DOHH2 (cell line): ENCODE measurements at regions not wholly inside any gene's neighbourhood (a gene's known extent, or its start where the extent isn't known, plus 50 kb on each side); places are given as distances from the start of the nearest gene placed in this dataset.

Experiments
- H3F3A ChIP-seq: fragments of 200-600 bp; sonication (generic), shearing (Covaris generic); 2 replicates; pipeline ENCODE4 v1.6.0; 2016; ENCODE audit warnings: antibody characterized with exemption, mild to moderate bottlenecking; ENCODE audit not compliant: control insufficient read depth, insufficient read depth
- H3K27ac ChIP-seq: fragments of 200-600 bp; sonication (generic); 2 replicates; pipeline ENCODE4 v1.5.1; 2014; ENCODE audit warnings: low read depth, mild to moderate bottlenecking, low read length, moderate library complexity
- H3K27me3 ChIP-seq: fragments of 200-600 bp; sonication (generic); 2 replicates; pipeline ENCODE4 v1.6.1; 2014; ENCODE audit warnings: mild to moderate bottlenecking, low read length, mixed read lengths; ENCODE audit not compliant: control insufficient read depth
- H3K36me3 ChIP-seq: fragments of 200-600 bp; sonication (generic); 2 replicates; pipeline ENCODE4 v1.6.1; 2014; ENCODE audit warnings: mild to moderate bottlenecking, low read length, moderate library complexity, mixed read lengths; ENCODE audit not compliant: control insufficient read depth
- H3K4me1 ChIP-seq: fragments of 200-600 bp; sonication (generic); 2 replicates; pipeline ENCODE4 v1.6.1; 2014; ENCODE audit warnings: mild to moderate bottlenecking, low read length, mixed read lengths; ENCODE audit not compliant: control insufficient read depth
- H3K4me2 ChIP-seq: fragments of 200-600 bp; sonication (generic); 2 replicates; pipeline ENCODE4 v1.6.0; 2014; ENCODE audit warnings: mild to moderate bottlenecking, low read length, moderate library complexity
- H3K4me3 ChIP-seq: fragments of 200-600 bp; sonication (generic); 2 replicates; pipeline ENCODE4 v1.5.1; 2014; ENCODE audit warnings: mild to moderate bottlenecking, low read length, mixed read lengths
- H3K79me2 ChIP-seq: fragments of 200-600 bp; sonication (generic); 2 replicates; pipeline ENCODE4 v1.6.1; 2014; ENCODE audit warnings: mild to moderate bottlenecking, low read length, mixed read lengths; ENCODE audit not compliant: control insufficient read depth
- H3K9me2 ChIP-seq: fragments of 200-600 bp; sonication (generic); replicated peaks from 2 replicates; pipeline ENCODE4 v1.6.1; 2014; ENCODE audit warnings: mild to moderate bottlenecking, low read length, mixed read lengths; ENCODE audit not compliant: control insufficient read depth
- H3K9me3 ChIP-seq: fragments of 200-600 bp; sonication (generic); 2 replicates; pipeline ENCODE4 v1.6.1; 2014; ENCODE audit warnings: antibody characterized with exemption, low read length, mixed read lengths; ENCODE audit not compliant: control insufficient read depth, insufficient read depth
- H4K20me1 ChIP-seq: fragments of 200-600 bp; sonication (generic); 2 replicates; pipeline ENCODE4 v1.6.0; 2014; ENCODE audit warnings: low read depth, mild to moderate bottlenecking, antibody characterized with exemption, low read length, moderate library complexity; ENCODE audit not compliant: control insufficient read depth, insufficient read depth
- EZH2phosphoT487 ChIP-seq: fragments of 200-600 bp; sonication (generic); IDR thresholded peaks from 2 replicates; pipeline ENCODE4 v1.6.1; 2017; ENCODE audit warnings: borderline replicate concordance, mild to moderate bottlenecking, antibody characterized with exemption, low read length, moderate library complexity, mixed read lengths
- TF ChIP-seq, protein P1 (sequence below): fragments of 200-600 bp; sonication (generic); IDR thresholded peaks from one replicate; pipeline ENCODE4 v1.5.1; 2014; ENCODE audit warnings: antibody characterized with exemption, mild to moderate bottlenecking, low read depth, low read length; ENCODE audit not compliant: poor library complexity, severe bottlenecking

DNA sequence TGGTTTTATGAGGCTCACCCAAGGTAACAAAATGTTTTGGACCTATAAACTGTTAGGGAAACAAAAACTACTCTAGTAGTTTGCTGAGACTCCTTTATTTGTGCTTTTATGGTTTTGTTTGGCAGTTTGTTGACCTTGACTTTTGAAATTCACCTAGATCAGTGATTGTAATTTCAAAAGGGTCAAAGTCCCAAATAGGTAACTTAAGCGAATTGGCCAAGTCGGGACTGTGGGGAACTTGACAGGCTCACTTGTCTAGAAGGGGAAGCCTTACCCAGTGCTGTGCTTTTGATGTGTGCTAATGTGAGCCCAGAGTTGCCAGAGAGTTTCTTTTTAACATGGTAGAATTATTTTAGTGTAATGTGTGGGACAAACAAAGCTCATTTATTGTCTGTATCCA lies 87.2 kb upstream of the SGCD start:
- TF ChIP-seq EZH2phosphoT487: no peak
- TF ChIP-seq, protein P1, sequence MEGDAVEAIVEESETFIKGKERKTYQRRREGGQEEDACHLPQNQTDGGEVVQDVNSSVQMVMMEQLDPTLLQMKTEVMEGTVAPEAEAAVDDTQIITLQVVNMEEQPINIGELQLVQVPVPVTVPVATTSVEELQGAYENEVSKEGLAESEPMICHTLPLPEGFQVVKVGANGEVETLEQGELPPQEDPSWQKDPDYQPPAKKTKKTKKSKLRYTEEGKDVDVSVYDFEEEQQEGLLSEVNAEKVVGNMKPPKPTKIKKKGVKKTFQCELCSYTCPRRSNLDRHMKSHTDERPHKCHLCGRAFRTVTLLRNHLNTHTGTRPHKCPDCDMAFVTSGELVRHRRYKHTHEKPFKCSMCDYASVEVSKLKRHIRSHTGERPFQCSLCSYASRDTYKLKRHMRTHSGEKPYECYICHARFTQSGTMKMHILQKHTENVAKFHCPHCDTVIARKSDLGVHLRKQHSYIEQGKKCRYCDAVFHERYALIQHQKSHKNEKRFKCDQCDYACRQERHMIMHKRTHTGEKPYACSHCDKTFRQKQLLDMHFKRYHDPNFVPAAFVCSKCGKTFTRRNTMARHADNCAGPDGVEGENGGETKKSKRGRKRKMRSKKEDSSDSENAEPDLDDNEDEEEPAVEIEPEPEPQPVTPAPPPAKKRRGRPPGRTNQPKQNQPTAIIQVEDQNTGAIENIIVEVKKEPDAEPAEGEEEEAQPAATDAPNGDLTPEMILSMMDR: no peak
- no peaks in the 10 kb centered on the region for H3K79me2 ChIP-seq
- H3K4me2 ChIP-seq: no peak overlapping the region

DNA sequence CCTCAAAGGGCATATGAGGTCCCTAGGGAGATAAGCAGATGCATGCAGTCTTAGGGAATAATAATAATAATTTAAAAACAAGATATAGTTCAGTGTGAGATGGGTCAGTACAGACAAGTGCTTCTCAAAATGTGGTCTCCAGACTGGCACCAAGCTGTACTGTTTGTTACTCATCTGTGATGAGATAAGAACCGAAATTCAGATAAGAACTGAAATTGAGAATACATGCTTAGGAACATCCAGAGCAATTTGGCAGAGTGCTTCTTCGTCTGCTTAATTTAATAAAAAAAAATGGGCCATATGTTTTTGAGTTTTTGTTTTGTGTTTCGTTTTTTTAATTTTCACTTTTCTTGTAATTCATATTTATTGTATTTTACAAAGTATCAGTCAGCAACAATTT lies 86.5 kb upstream of the SGCD start:
- no peak overlapping the region for H3K27ac ChIP-seq
- no peak for TF ChIP-seq EZH2phosphoT487
- TF ChIP-seq, protein P1: no peak

More for the DNA sequence above, 87.2 kb upstream of the SGCD start:
- Histone ChIP-seq H3K4me1 (no peaks in the 10 kb centered on the region), H3K4me3 (no peak overlapping the region), H3K27me3 (no peaks in the 10 kb centered on the region), H3F3A (no peaks in the 10 kb centered on the region), H4K20me1 (no peaks in the 10 kb centered on the region), H3K36me3 (no peaks in the 10 kb centered on the region), H3K27ac (no peak overlapping the region), H3K9me2 (no peaks in the 10 kb centered on the region), H3K9me3 (no peaks in the 10 kb centered on the region)

GRCh38 chr5:156241266-156241665 lies 85.7 kb upstream of the SGCD start:
- Histone ChIP-seq H3K79me2 (no peaks in the 10 kb centered on the region), H3K36me3 (no peaks in the 10 kb centered on the region), H3K27ac (no peak overlapping the region), H3K9me2 (no peaks in the 10 kb centered on the region), H3K4me2 (no peak overlapping the region), H3F3A (no peaks in the 10 kb centered on the region), H3K27me3 (no peaks in the 10 kb centered on the region), H3K4me1 (no peaks in the 10 kb centered on the region), H3K9me3 (no peaks in the 10 kb centered on the region), H3K4me3 (no peak overlapping the region), H4K20me1 (no peaks in the 10 kb centered on the region)
- no peak for TF ChIP-seq EZH2phosphoT487
- TF ChIP-seq, protein P1: no peak

More for the DNA sequence above, 86.5 kb upstream of the SGCD start:
- Histone ChIP-seq H3K4me3 (no peak overlapping the region), H4K20me1 (no peaks in the 10 kb centered on the region), H3K79me2 (no peaks in the 10 kb centered on the region), H3K4me1 (no peaks in the 10 kb centered on the region), H3F3A (no peaks in the 10 kb centered on the region), H3K9me2 (no peaks in the 10 kb centered on the region), H3K9me3 (no peaks in the 10 kb centered on the region), H3K36me3 (no peaks in the 10 kb centered on the region), H3K27me3 (no peaks in the 10 kb centered on the region), H3K4me2 (no peak overlapping the region)

- no peak for TF ChIP-seq EZH2phosphoT487
- TF ChIP-seq, protein P1: no peak
- H3K4me2 ChIP-seq: no peak overlapping the region
- H3K4me3 ChIP-seq: no peak overlapping the region
- no peaks in the 10 kb centered on the region for H3F3A ChIP-seq
- H3K79me2 ChIP-seq: no peaks in the 10 kb centered on the region
- no peaks in the 10 kb centered on the region for H3K27me3 ChIP-seq
- H3K9me3 ChIP-seq: no peaks in the 10 kb centered on the region
- H3K27ac ChIP-seq: no peak overlapping the region
- no peaks in the 10 kb centered on the region for H4K20me1 ChIP-seq
- no peaks in the 10 kb centered on the region for H3K36me3 ChIP-seq
- H3K9me2 ChIP-seq: no peaks in the 10 kb centered on the region
- H3K4me1 ChIP-seq: no peaks in the 10 kb centered on the region
These were observed 81.1 kb upstream of the SGCD start for GRCh38 chr5:156245895-156246294.
